IMR-90 (cell line): ENCODE measurements at regions not wholly inside any gene's neighbourhood (a gene's known extent, or its start where the extent isn't known, plus 50 kb on each side); places are given as distances from the start of the nearest gene placed in this dataset.

Experiments
- ATAC-seq: fragments of 200-7000 bp; cut with Tn5 transposase; 2 replicates; pipeline ENCODE4 v1.9.1; 2020; ENCODE audit warnings: low read depth, mild to moderate bottlenecking, moderate library complexity
- BruUV-seq: library from RNA; stranded (reverse); fragments of 400-500 nt; replicated peaks from 2 replicates; lab custom pipeline; 2021; lab: Mats Ljungman, UMichigan
- CTCF ChIA-PET: fragments of 300-600 bp; formaldehyde crosslinking; extraction: SDS; loops from one replicate; lab custom pipeline; 2021; ENCODE audit warnings: antibody characterized with exemption; lab: Yijun Ruan, JAX
- POLR2A ChIA-PET: fragments of 300-600 bp; sonication (Branson Sonifier 250); formaldehyde crosslinking; loops from one replicate; lab custom pipeline; 2022; ENCODE audit warnings: antibody characterized with exemption; ENCODE audit not compliant: unreplicated experiment; lab: Charles Lee
- DNase-seq: peaks from one replicate; pipeline ENCODE4 v3.0.0; 2013
- H2AFZ ChIP-seq: replicated peaks from 2 replicates; pipeline ENCODE3; 2013; ENCODE audit warnings: low read length, mild to moderate bottlenecking; ENCODE audit not compliant: poor library complexity
- H2AK5ac ChIP-seq: 2 replicates; pipeline ENCODE4 v1.6.1; 2013; ENCODE audit warnings: low read depth, low read length, inconsistent platforms
- H2AK9ac ChIP-seq: replicated peaks from 2 replicates; pipeline ENCODE3; 2013; ENCODE audit warnings: mild to moderate bottlenecking, low read depth, low read length, moderate library complexity; ENCODE audit not compliant: poor library complexity
- H2BK120ac ChIP-seq: 2 replicates; pipeline ENCODE4 v1.6.1; 2013; ENCODE audit warnings: low read depth, low read length, inconsistent platforms
- H2BK15ac ChIP-seq: 3 replicates; pipeline ENCODE4 v1.6.1; 2013; ENCODE audit warnings: low read depth, low read length, inconsistent platforms
- H2BK20ac ChIP-seq: 2 replicates; pipeline ENCODE4 v1.6.1; 2013; ENCODE audit warnings: low read depth, mild to moderate bottlenecking, inconsistent platforms, low read length, moderate library complexity
- H2BK5ac ChIP-seq: 2 replicates; pipeline ENCODE4 v1.6.1; 2013; ENCODE audit warnings: mild to moderate bottlenecking, low read depth, low read length, inconsistent platforms; ENCODE audit not compliant: poor library complexity, severe bottlenecking
- H3K14ac ChIP-seq: replicated peaks from 2 replicates; pipeline ENCODE4 v1.6.1; 2013; ENCODE audit warnings: low read depth, low read length, inconsistent platforms
- H3K18ac ChIP-seq: 2 replicates; pipeline ENCODE4 v1.6.1; 2013; ENCODE audit warnings: low read depth, low read length, control low read depth
- H3K23ac ChIP-seq: 2 replicates; pipeline ENCODE4 v1.6.1; 2013; ENCODE audit warnings: low read depth, low read length, inconsistent platforms
- H3K27ac ChIP-seq: 2 replicates; pipeline ENCODE4 v1.5.1; 2013; ENCODE audit warnings: mild to moderate bottlenecking, control low read depth, low read length; ENCODE audit not compliant: insufficient read depth
- H3K27me3 ChIP-seq: 2 replicates; pipeline ENCODE4 v1.6.1; 2013; ENCODE audit warnings: low read length; ENCODE audit not compliant: control insufficient read depth, insufficient read depth
- H3K36me3 ChIP-seq: 2 replicates; pipeline ENCODE4 v1.6.1; 2013; ENCODE audit warnings: low read length, mixed read lengths; ENCODE audit not compliant: control insufficient read depth, insufficient read depth
- H3K4ac ChIP-seq: 2 replicates; pipeline ENCODE4 v1.6.1; 2013; ENCODE audit warnings: low read depth, low read length, inconsistent platforms
- H3K4me1 ChIP-seq: 2 replicates; pipeline ENCODE4 v1.6.1; 2013; ENCODE audit warnings: low read length, mixed read lengths; ENCODE audit not compliant: control insufficient read depth, insufficient read depth
- H3K4me2 ChIP-seq: 2 replicates; pipeline ENCODE4 v1.6.1; 2013; ENCODE audit warnings: low read depth, mild to moderate bottlenecking, control low read depth, low read length, moderate library complexity
- H3K4me3 ChIP-seq: 2 replicates; pipeline ENCODE4 v1.5.1; 2013; ENCODE audit warnings: low read depth, mild to moderate bottlenecking, control low read depth, low read length, moderate library complexity; ENCODE audit not compliant: insufficient read depth
- H3K56ac ChIP-seq: 2 replicates; pipeline ENCODE4 v1.6.1; 2013; ENCODE audit warnings: low read length, inconsistent platforms; ENCODE audit not compliant: insufficient read depth; ENCODE audit errors: extremely low read depth
- H3K79me1 ChIP-seq, 2 experiments: 2 replicates each; pipeline ENCODE4 v1.6.1; 2013; ENCODE audit warnings: low read length in 2 of 2, inconsistent platforms in 1 of 2, low read depth in 1 of 2
- H3K9ac ChIP-seq: 2 replicates; pipeline ENCODE4 v1.6.1; 2013; ENCODE audit warnings: low read depth, low read length, control low read depth
- H3K9me1 ChIP-seq: 2 replicates; pipeline ENCODE4 v1.6.1; 2013; ENCODE audit warnings: low read length, inconsistent platforms; ENCODE audit not compliant: insufficient read depth
- H3K9me3 ChIP-seq: 2 replicates; pipeline ENCODE4 v1.6.1; 2013; ENCODE audit warnings: low read length; ENCODE audit not compliant: control insufficient read depth, insufficient read depth
- H4K20me1 ChIP-seq: 2 replicates; pipeline ENCODE4 v1.6.1; 2013; ENCODE audit warnings: low read length, inconsistent platforms; ENCODE audit not compliant: insufficient read depth
- H4K5ac ChIP-seq: 2 replicates; pipeline ENCODE4 v1.6.1; 2013; ENCODE audit warnings: mild to moderate bottlenecking, low read depth, low read length, control low read depth
- H4K8ac ChIP-seq, 2 experiments: 2 replicates each; pipeline ENCODE4 v1.6.1; 2013; ENCODE audit warnings: low read depth in 2 of 2, low read length in 2 of 2, control low read depth in 1 of 2, inconsistent platforms in 1 of 2
- H4K91ac ChIP-seq: 2 replicates; pipeline ENCODE4 v1.6.1; 2013; ENCODE audit warnings: low read depth, low read length, inconsistent platforms; ENCODE audit not compliant: insufficient read depth
- BHLHE40 ChIP-seq: fragments of 150-350 bp; IDR thresholded peaks from 2 replicates; pipeline ENCODE4 v1.6.1; 2016; ENCODE audit warnings: mild to moderate bottlenecking, low read depth, low read length
- CEBPB ChIP-seq: IDR thresholded peaks from 2 replicates; pipeline ENCODE4 v1.6.1; 2012; ENCODE audit warnings: low read depth, low read length, improper control_type of control experiment
- CHD1 ChIP-seq: IDR thresholded peaks from 2 replicates; pipeline ENCODE4 v1.6.1; 2012; ENCODE audit warnings: low read depth, low read length, improper control_type of control experiment
- CTCF ChIP-seq: conservative IDR thresholded peaks from 2 replicates; pipeline ENCODE4 v1.5.1; 2012; ENCODE audit warnings: mild to moderate bottlenecking, low read depth, low read length, improper control_type of control experiment
- ELK1 ChIP-seq: fragments of 150-350 bp; IDR thresholded peaks from 2 replicates; pipeline ENCODE4 v1.6.1; 2016; ENCODE audit warnings: low read depth, mild to moderate bottlenecking, low read length, moderate library complexity, borderline replicate concordance
- FOS ChIP-seq: fragments of 150-350 bp; IDR thresholded peaks from 2 replicates; pipeline ENCODE4 v1.6.1; 2016; ENCODE audit warnings: low read depth, low read length
- MAFK ChIP-seq: IDR thresholded peaks from 2 replicates; pipeline ENCODE4 v1.6.1; 2012; ENCODE audit warnings: low read depth, low read length, improper control_type of control experiment
- MAZ ChIP-seq: IDR thresholded peaks from 2 replicates; pipeline ENCODE4 v1.6.1; 2012; ENCODE audit warnings: low read depth, mild to moderate bottlenecking, low read length, improper control_type of control experiment, moderate library complexity, borderline replicate concordance
- MXI1 ChIP-seq: IDR thresholded peaks from 2 replicates; pipeline ENCODE4 v1.6.1; 2012; ENCODE audit warnings: low read depth, mild to moderate bottlenecking, low read length, moderate library complexity, borderline replicate concordance
- POLR2A ChIP-seq: IDR thresholded peaks from 2 replicates; pipeline ENCODE4 v1.6.1; 2012; ENCODE audit warnings: mild to moderate bottlenecking, low read depth, low read length
- RCOR1 ChIP-seq: IDR thresholded peaks from 2 replicates; pipeline ENCODE4 v1.6.1; 2012; ENCODE audit warnings: mild to moderate bottlenecking, low read length, improper control_type of control experiment; ENCODE audit not compliant: insufficient replicate concordance
- RFX5 ChIP-seq: IDR thresholded peaks from 2 replicates; pipeline ENCODE4 v1.8.0; 2012; ENCODE audit warnings: low read depth, mild to moderate bottlenecking, low read length, moderate library complexity
- SMC3 ChIP-seq: fragments of 150-350 bp; IDR thresholded peaks from 2 replicates; pipeline ENCODE4 v1.6.1; 2016; ENCODE audit warnings: low read depth, mild to moderate bottlenecking, antibody characterized with exemption, low read length, moderate library complexity
- WGBS, 2 experiments: methylation state at CpG; one replicate each; pipeline versions ENCODE4 v1.1.5 to v1.1.7; 2013; ENCODE audit warnings: missing lambda C conversion rate in 2 of 2; ENCODE audit not compliant: insufficient read length in 1 of 2; ENCODE audit errors: extremely low coverage in 2 of 2; 5-methylcytosine and 5-hydroxymethylcytosine counted together
- dilution Hi-C: fragments of 300-500 bp; cut with HindIII; formaldehyde crosslinking; loops from one replicate; pipeline ENCODE4 v1.14.3; 2018; ENCODE audit warnings: low sequenced_read_pairs; ENCODE audit not compliant: unreplicated experiment
- in situ Hi-C: fragments of 300-500 bp; cut with MboI; formaldehyde crosslinking; loops from 3 replicates; pipeline ENCODE4 v1.14.3; 2019; ENCODE audit warnings: low sequenced_read_pairs, inconsistent platforms, mixed read lengths
- intact Hi-C: fragments of 100-400 bp; cut with micrococcal nuclease; formaldehyde crosslinking; loops from 2 replicates; pipeline ENCODE4 v1.10.0; 2022

- POLR2A ChIA-PET, result no interaction called here
- in situ Hi-C loops, result no loop called here
- no peak overlapping the region for H2BK15ac ChIP-seq
- BruUV-seq, result no TSS peak
- no peak overlapping the region for H3K23ac ChIP-seq
- H2AK5ac ChIP-seq, result no peak overlapping the region
- no peak overlapping the region for H2BK120ac ChIP-seq
- H2AK9ac ChIP-seq, result no peak overlapping the region
- no peak overlapping the region for H3K4me3 ChIP-seq
- H3K27ac ChIP-seq, result no peak overlapping the region
- no peaks in the 10 kb centered on the region for H3K79me1 ChIP-seq
- intact Hi-C loops, result no loop called here
- 63% methylated on average over 2 of the region's 2 CpGs; no CpG with 5 or more reads in 1 of the 2 experiments for WGBS, 2 experiments
- no peak overlapping the region for H2BK20ac ChIP-seq
- no peaks in the 10 kb centered on the region for H3K9me1 ChIP-seq
- no peak overlapping the region for H3K9ac ChIP-seq
- dilution Hi-C loops, result no loop called here
- no peak overlapping the region for H3K4me2 ChIP-seq
- H4K20me1 ChIP-seq, result no peaks in the 10 kb centered on the region
- no peak overlapping the region for H3K18ac ChIP-seq
- no peak overlapping the region for H3K14ac ChIP-seq
- H3K9me3 ChIP-seq, result peaks cover 9% of the 10 kb centered on the region
- no peak overlapping the region for H4K8ac ChIP-seq
- TF ChIP-seq FOS, result no peak
- TF ChIP-seq CHD1, result no peak
- no peak for TF ChIP-seq MAFK
- no peak for TF ChIP-seq POLR2A
- no peak for TF ChIP-seq BHLHE40
- TF ChIP-seq ELK1, result no peak
- TF ChIP-seq RFX5, result no peak
- TF ChIP-seq MXI1, result no peak
- TF ChIP-seq CEBPB, result no peak
- TF ChIP-seq RCOR1, result no peak
- no peak for TF ChIP-seq SMC3
- TF ChIP-seq CTCF, result no peak
- no peak for TF ChIP-seq MAZ
- no peak overlapping the region for H2AFZ ChIP-seq
- H4K91ac ChIP-seq, result no peak overlapping the region
- no peak overlapping the region for H4K5ac ChIP-seq
- no peak overlapping the region for H3K56ac ChIP-seq
- H3K4ac ChIP-seq, result no peak overlapping the region
- ATAC-seq (no peak), DNase-seq (no peak)
- peaks cover 15% of the 10 kb centered on the region for H3K27me3 ChIP-seq
- no peaks in the 10 kb centered on the region for H3K4me1 ChIP-seq
- CTCF ChIA-PET, result no interaction called here
- no peaks in the 10 kb centered on the region for H3K36me3 ChIP-seq
- no peak overlapping the region for H2BK5ac ChIP-seq
These were observed 142.9 kb upstream of the SH3BP4 start for GRCh38 chr2:234808907-234809306.
